T-cell (primary cell): ENCODE measurements at regions not wholly inside any gene's neighbourhood (a gene's known extent, or its start where the extent isn't known, plus 50 kb on each side); places are given as distances from the start of the nearest gene placed in this dataset.
"Not testable (repeated sequence)": the region's sequence is repeated elsewhere in the genome, so short reads cannot be mapped to it uniquely, and the experiment has no call there.

Source experiments
- ATAC-seq, 4 experiments: fragments of 200-7000 bp in 3 of 4; fragments of 150-1000 bp in 1 of 4; cut with Tn5 transposase; replicated peaks in 1 of 4; 1 replicate in 3 of 4; 2 replicates in 1 of 4; pipeline ENCODE4 v1.10.0; 2021; ENCODE audit warnings: moderate library complexity in 3 of 4, mild to moderate bottlenecking in 2 of 4, moderate number of reproducible peaks in 1 of 4
- CTCF ChIA-PET, 2 donors: fragments of 300-600 bp; sonication (Branson Sonifier 250); formaldehyde crosslinking; loops; one replicate each; lab custom pipeline; 2022; ENCODE audit warnings: antibody characterized with exemption in 2 of 2; lab: Charles Lee
- POLR2A ChIA-PET, 2 donors: fragments of 300-600 bp; sonication (Branson Sonifier 250); formaldehyde crosslinking; loops; one replicate each; lab custom pipeline; 2022; ENCODE audit warnings: antibody characterized with exemption in 2 of 2; lab: Charles Lee
- DNase-seq, 35 experiments: peaks; one replicate each; pipeline versions ENCODE4 v3.0.0 to v3.0.0-alpha.2; 2013 to 2023
- H3K27ac ChIP-seq: one replicate; pipeline ENCODE4 v1.5.1; 2013; ENCODE audit warnings: low read length
- H3K27me3 ChIP-seq, 2 experiments: replicated peaks in 1 of 2; 1 replicate in 1 of 2; 2 replicates in 1 of 2; pipeline versions ENCODE4 v1.6.1 to v1.7.0; 2013; ENCODE audit warnings: low read length in 1 of 2, mixed read lengths in 1 of 2; ENCODE audit not compliant: control insufficient read depth in 2 of 2, insufficient read depth in 2 of 2; ENCODE audit errors: extremely low read depth in 1 of 2
- H3K36me3 ChIP-seq, 2 donors: 1 replicate in 1 of 2; 2 replicates in 1 of 2; pipeline versions ENCODE4 v1.6.1 to v1.7.0; 2013; ENCODE audit warnings: low read length in 1 of 2; ENCODE audit not compliant: control insufficient read depth in 2 of 2, insufficient read depth in 1 of 2; ENCODE audit errors: extremely low read depth in 1 of 2
- H3K4me1 ChIP-seq, 2 experiments: 1 replicate in 1 of 2; 2 replicates in 1 of 2; pipeline versions ENCODE4 v1.6.1 to v1.7.0; 2013; ENCODE audit warnings: low read length in 2 of 2, mixed read lengths in 1 of 2; ENCODE audit not compliant: insufficient read depth in 2 of 2, control insufficient read depth in 1 of 2; ENCODE audit errors: extremely low read depth in 1 of 2
- H3K4me3 ChIP-seq, 2 donors: 1 replicate in 1 of 2; 2 replicates in 1 of 2; pipeline versions ENCODE4 v1.5.1 to v1.7.0; 2013; ENCODE audit warnings: mild to moderate bottlenecking in 2 of 2, low read length in 1 of 2, moderate library complexity in 1 of 2; ENCODE audit not compliant: control insufficient read depth in 1 of 2; ENCODE audit errors: extremely low read depth in 1 of 2
- H3K9me3 ChIP-seq: 2 replicates; pipeline ENCODE4 v1.7.0; 2013
- H3K27ac Mint-ChIP-seq, 2 donors: one replicate each; pipeline ENCODE4 v1.8.0; 2020 to 2021; ENCODE audit warnings: mild to moderate bottlenecking in 2 of 2, mixed read lengths in 2 of 2
- H3K27me3 Mint-ChIP-seq, 2 donors: one replicate each; pipeline ENCODE4 v1.8.0; 2021 to 2022; ENCODE audit warnings: mixed read lengths in 2 of 2
- H3K36me3 Mint-ChIP-seq: one replicate; pipeline ENCODE4 v1.8.0; 2021; ENCODE audit warnings: mixed read lengths
- H3K4me1 Mint-ChIP-seq, 3 donors: one replicate each; pipeline ENCODE4 v1.8.0; 2020 to 2022; ENCODE audit warnings: mixed read lengths in 3 of 3, mild to moderate bottlenecking in 1 of 3
- H3K4me3 Mint-ChIP-seq, 3 donors: one replicate each; pipeline ENCODE4 v1.8.0; 2020 to 2022; ENCODE audit warnings: mild to moderate bottlenecking in 3 of 3, mixed read lengths in 3 of 3, moderate library complexity in 3 of 3
- H3K9me3 Mint-ChIP-seq, 3 donors: one replicate each; pipeline ENCODE4 v1.8.0; 2020 to 2022; ENCODE audit warnings: mixed read lengths in 3 of 3
- WGBS: methylation state at CpG from one replicate; pipeline ENCODE4 v1.1.5; 2013; ENCODE audit warnings: missing lambda C conversion rate; ENCODE audit not compliant: insufficient coverage; 5-methylcytosine and 5-hydroxymethylcytosine counted together

DNA sequence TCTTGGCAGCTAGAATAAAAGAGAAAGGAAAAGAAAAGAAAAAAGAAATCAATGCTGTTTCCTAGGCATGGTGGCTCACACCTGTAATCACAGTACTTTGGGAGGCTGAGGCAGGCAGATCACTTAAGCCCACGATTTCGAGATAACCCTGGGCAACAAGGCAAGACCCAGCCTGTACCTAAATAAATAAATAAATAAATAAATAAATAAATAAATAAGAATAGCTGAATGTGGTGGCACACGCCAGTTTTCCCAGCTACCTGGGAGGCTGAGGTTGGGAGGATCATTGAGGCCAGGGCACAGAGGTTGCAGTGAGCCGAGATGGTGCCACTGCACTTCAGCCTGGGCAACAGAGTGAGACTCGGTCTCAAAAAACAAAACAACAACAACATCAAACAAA is 705.0 kb upstream of the SEMA3D start:
- H3K27me3 Mint-ChIP-seq, H3K9me3 Mint-ChIP-seq, POLR2A ChIA-PET, H3K4me3 Mint-ChIP-seq, H3K36me3 ChIP-seq, H3K27ac Mint-ChIP-seq, DNase-seq, H3K27me3 ChIP-seq, H3K9me3 ChIP-seq, H3K4me3 ChIP-seq, H3K36me3 Mint-ChIP-seq, H3K27ac ChIP-seq, H3K4me1 Mint-ChIP-seq, H3K4me1 ChIP-seq, ATAC-seq, CTCF ChIA-PET: not testable (repeated sequence)
- no CpG with 5 or more reads among the region's 5 CpGs for WGBS

- Mint-ChIP-seq H3K4me3 (no peak overlapping the region), H3K9me3 (no peaks in the 10 kb centered on the region), H3K27ac (no peak overlapping the region), H3K27me3 (no peaks in the 10 kb centered on the region), H3K4me1 (no peaks in the 10 kb centered on the region), H3K36me3 (no peaks in the 10 kb centered on the region)
- ChIA-PET POLR2A (no interaction called here), CTCF (no interaction called here)
- DNase-seq (no peak), ATAC-seq (no peak)
- Histone ChIP-seq H3K27me3 (no peaks in the 10 kb centered on the region), H3K4me3 (no peak overlapping the region), H3K4me1 (no peaks in the 10 kb centered on the region), H3K27ac (no peak overlapping the region), H3K9me3 (no peaks in the 10 kb centered on the region), H3K36me3 (no peaks in the 10 kb centered on the region)
Measured at GRCh38 chr7:85890244-85890811, 703.5 kb upstream of the SEMA3D start.

- no peak overlapping the region for H3K27ac ChIP-seq
- Mint-ChIP-seq H3K4me3 (no peak overlapping the region), H3K27me3 (no peaks in the 10 kb centered on the region), H3K27ac (no peak overlapping the region), H3K9me3 (peaks cover 0 to 4% (median 0%) of the 10 kb centered on the region in 3 donors), H3K36me3 (no peaks in the 10 kb centered on the region), H3K4me1 (no peaks in the 10 kb centered on the region)
- no peak for ATAC-seq
- H3K4me1 ChIP-seq, result no peaks in the 10 kb centered on the region
- no peaks in the 10 kb centered on the region for H3K36me3 ChIP-seq
- H3K9me3 ChIP-seq, result no peaks in the 10 kb centered on the region
- H3K27me3 ChIP-seq, result no peaks in the 10 kb centered on the region
- no peak overlapping the region for H3K4me3 ChIP-seq
- no peak for DNase-seq
- POLR2A ChIA-PET, result no interaction called here
- CTCF ChIA-PET, result no interaction called here
Measured at GRCh38 chr7:85887133-85887532, 700.3 kb upstream of the SEMA3D start.

GRCh38 chr7:85882335-85882734 is 695.5 kb upstream of the SEMA3D start:
- Mint-ChIP-seq H3K9me3 (peaks cover 0 to 5% (median 4%) of the 10 kb centered on the region in 3 donors), H3K27ac (no peak overlapping the region), H3K27me3 (no peaks in the 10 kb centered on the region), H3K36me3 (no peaks in the 10 kb centered on the region), H3K4me3 (no peak overlapping the region), H3K4me1 (no peaks in the 10 kb centered on the region)
- Histone ChIP-seq H3K4me3 (no peak overlapping the region), H3K9me3 (no peaks in the 10 kb centered on the region), H3K36me3 (no peaks in the 10 kb centered on the region), H3K4me1 (no peaks in the 10 kb centered on the region), H3K27me3 (no peaks in the 10 kb centered on the region), H3K27ac (no peak overlapping the region)
- WGBS, result no CpG with 5 or more reads among the region's 1 CpG
- ATAC-seq, result no peak
- ChIA-PET CTCF (interaction anchor here in 1 of 2 donors (0.8 kb wide), 1 partner anchor 11 kb away, joined by 3 read pairs; no protein-coding TSS in a partner anchor), POLR2A (no interaction called here)
- no peak for DNase-seq

GRCh38 chr7:85875398-85875797 is 688.5 kb upstream of the SEMA3D start:
- ChIA-PET POLR2A (no interaction called here), CTCF (no interaction called here)

GRCh38 chr7:85866540-85866939 is 679.7 kb upstream of the SEMA3D start:
- WGBS, result 100% methylated on average over 3 of the region's 4 CpGs
- no peak overlapping the region for H3K4me3 Mint-ChIP-seq
- Histone ChIP-seq H3K9me3 (no peaks in the 10 kb centered on the region), H3K4me3 (no peak overlapping the region), H3K36me3 (no peaks in the 10 kb centered on the region), H3K4me1 (no peaks in the 10 kb centered on the region), H3K27me3 (no peaks in the 10 kb centered on the region), H3K27ac (no peak overlapping the region)
- no peaks in the 10 kb centered on the region for H3K4me1 Mint-ChIP-seq
- H3K9me3 Mint-ChIP-seq, result peaks cover 13 to 29% (median 18%) of the 10 kb centered on the region in 3 donors
- CTCF ChIA-PET, result no interaction called here
- no peak for ATAC-seq
- DNase-seq, result no peak
- POLR2A ChIA-PET, result no interaction called here
- no peaks in the 10 kb centered on the region for H3K36me3 Mint-ChIP-seq
- no peaks in the 10 kb centered on the region for H3K27me3 Mint-ChIP-seq
- no peak overlapping the region for H3K27ac Mint-ChIP-seq

More at GRCh38 chr7:85875398-85875797, 688.5 kb upstream of the SEMA3D start:
- H3K9me3 ChIP-seq, result no peaks in the 10 kb centered on the region
- WGBS, result no CpG with 5 or more reads among the region's 1 CpG
- Mint-ChIP-seq H3K9me3 (peaks cover 4 to 14% (median 7%) of the 10 kb centered on the region in 3 donors), H3K27ac (no peak overlapping the region), H3K4me1 (no peaks in the 10 kb centered on the region), H3K4me3 (no peak overlapping the region), H3K27me3 (no peaks in the 10 kb centered on the region), H3K36me3 (no peaks in the 10 kb centered on the region)
- H3K27me3 ChIP-seq, result no peaks in the 10 kb centered on the region
- no peaks in the 10 kb centered on the region for H3K36me3 ChIP-seq
- H3K4me1 ChIP-seq, result no peaks in the 10 kb centered on the region
- ATAC-seq (no peak), DNase-seq (no peak)
- no peak overlapping the region for H3K27ac ChIP-seq
- no peak overlapping the region for H3K4me3 ChIP-seq
